ENCODE measurements at regions not wholly inside any gene's neighbourhood (a gene's known extent, or its start where the extent isn't known, plus 50 kb on each side); places are given as distances from the start of the nearest gene placed in this dataset.

GRCh38 chr4:60759518-60760245 is 440.4 kb upstream of the ADGRL3 start:
- Histone ChIP-seq H3K36me3 (no peaks in the 10 kb centered on the region), H3K4me1 (no peaks in the 10 kb centered on the region), H3K9me3 (peaks cover 0 to 11% (median 0%) of the 10 kb centered on the region in 4 donors), H3K27ac (replicated peaks in 1 of 4) (no peak overlapping the region), H3K27me3 (no peaks in the 10 kb centered on the region), H3K4me3 (no peak overlapping the region)
- no peak for DNase-seq (ENCODE audit: extremely low spot score)
- intact Hi-C loops (cut with DNase I), result no loop called here
- TF ChIP-seq CTCF (IDR thresholded peaks at IDR 0.05) (no peak), EP300 (IDR thresholded peaks at IDR 0.05) (no peak), POLR2AphosphoS5 (IDR thresholded peaks at IDR 0.05) (no peak), POLR2A (IDR thresholded peaks at IDR 0.05; ENCODE audit: low read depth) (no peak)
- WGBS, result 87% methylated on average over 4 of the region's 4 CpGs

GRCh38 chr4:60780874-60781273 is 419.3 kb upstream of the ADGRL3 start:
- Histone ChIP-seq H3K27me3 (no peaks in the 10 kb centered on the region), H3K36me3 (no peaks in the 10 kb centered on the region), H3K27ac (replicated peaks in 1 of 4) (no peak overlapping the region), H3K9me3 (no peaks in the 10 kb centered on the region), H3K4me3 (no peak overlapping the region), H3K4me1 (no peaks in the 10 kb centered on the region)
- intact Hi-C loops (cut with DNase I), result no loop called here
- no peak for TF ChIP-seq CTCF (IDR thresholded peaks at IDR 0.05)
- TF ChIP-seq POLR2AphosphoS5 (IDR thresholded peaks at IDR 0.05), result no peak
- no peak for TF ChIP-seq EP300 (IDR thresholded peaks at IDR 0.05)
- no peak for TF ChIP-seq POLR2A (IDR thresholded peaks at IDR 0.05; ENCODE audit: low read depth)
- DNase-seq (ENCODE audit: extremely low spot score), result no peak
- WGBS, result 79% methylated on average over 3 of the region's 3 CpGs

GRCh38 chr4:60790608-60791007 is 409.5 kb upstream of the ADGRL3 start:
- no peaks in the 10 kb centered on the region for H3K36me3 ChIP-seq
- no peaks in the 10 kb centered on the region for H3K27me3 ChIP-seq
- TF ChIP-seq CTCF (IDR thresholded peaks at IDR 0.05) (no peak), POLR2A (IDR thresholded peaks at IDR 0.05; ENCODE audit: low read depth) (no peak), POLR2AphosphoS5 (IDR thresholded peaks at IDR 0.05) (no peak), EP300 (IDR thresholded peaks at IDR 0.05) (no peak)
- no peaks in the 10 kb centered on the region for H3K4me1 ChIP-seq
- H3K9me3 ChIP-seq, result no peaks in the 10 kb centered on the region
- no peak overlapping the region for H3K27ac ChIP-seq (replicated peaks in 1 of 4)
- intact Hi-C loops (cut with DNase I), result no loop called here
- no peak for DNase-seq (ENCODE audit: extremely low spot score)
- H3K4me3 ChIP-seq, result no peak overlapping the region

- Histone ChIP-seq H3K27me3 (no peaks in the 10 kb centered on the region), H3K27ac (replicated peaks in 1 of 4) (no peak overlapping the region), H3K4me1 (no peaks in the 10 kb centered on the region), H3K9me3 (no peaks in the 10 kb centered on the region), H3K36me3 (no peaks in the 10 kb centered on the region), H3K4me3 (no peak overlapping the region)
- TF ChIP-seq EP300 (IDR thresholded peaks at IDR 0.05), result no peak
- TF ChIP-seq POLR2AphosphoS5 (IDR thresholded peaks at IDR 0.05), result no peak
- no peak for TF ChIP-seq CTCF (IDR thresholded peaks at IDR 0.05)
- no peak for TF ChIP-seq POLR2A (IDR thresholded peaks at IDR 0.05; ENCODE audit: low read depth)
- DNase-seq (ENCODE audit: extremely low spot score), result no peak
- intact Hi-C loops (cut with DNase I), result no loop called here
- WGBS, result 91% methylated on average over 14 of the region's 14 CpGs
Observed at GRCh38 chr4:60794372-60794771, 405.8 kb upstream of the ADGRL3 start.

- Histone ChIP-seq H3K4me1 (no peaks in the 10 kb centered on the region), H3K36me3 (no peaks in the 10 kb centered on the region), H3K27ac (replicated peaks in 1 of 4) (no peak overlapping the region), H3K27me3 (no peaks in the 10 kb centered on the region), H3K9me3 (no peaks in the 10 kb centered on the region), H3K4me3 (no peak overlapping the region)
- no peak for DNase-seq (ENCODE audit: extremely low spot score)
- WGBS, result 90% methylated on average over 4 of the region's 4 CpGs
- intact Hi-C loops (cut with DNase I), result no loop called here
- TF ChIP-seq POLR2AphosphoS5 (IDR thresholded peaks at IDR 0.05) (no peak), EP300 (IDR thresholded peaks at IDR 0.05) (no peak)
Observed at GRCh38 chr4:60799214-60799613, 400.9 kb upstream of the ADGRL3 start.
